NT2/D1 (cell line): ENCODE measurements at regions not wholly inside any gene's neighbourhood (a gene's known extent, or its start where the extent isn't known, plus 50 kb on each side); places are given as distances from the start of the nearest gene placed in this dataset.

Experiments
- SUZ12 ChIP-seq: IDR thresholded peaks from 2 replicates; pipeline ENCODE4 v1.6.1; 2011; ENCODE audit not compliant: insufficient read length, insufficient read depth; ENCODE audit errors: extremely low read depth
- YY1 ChIP-seq: IDR thresholded peaks from 2 replicates; pipeline ENCODE4 v1.6.1; 2011; ENCODE audit not compliant: insufficient read length, insufficient read depth
- ZNF274 ChIP-seq: IDR thresholded peaks from 2 replicates; pipeline ENCODE4 v1.6.1; 2011; ENCODE audit warnings: mild to moderate bottlenecking, low read depth, low read length

DNA sequence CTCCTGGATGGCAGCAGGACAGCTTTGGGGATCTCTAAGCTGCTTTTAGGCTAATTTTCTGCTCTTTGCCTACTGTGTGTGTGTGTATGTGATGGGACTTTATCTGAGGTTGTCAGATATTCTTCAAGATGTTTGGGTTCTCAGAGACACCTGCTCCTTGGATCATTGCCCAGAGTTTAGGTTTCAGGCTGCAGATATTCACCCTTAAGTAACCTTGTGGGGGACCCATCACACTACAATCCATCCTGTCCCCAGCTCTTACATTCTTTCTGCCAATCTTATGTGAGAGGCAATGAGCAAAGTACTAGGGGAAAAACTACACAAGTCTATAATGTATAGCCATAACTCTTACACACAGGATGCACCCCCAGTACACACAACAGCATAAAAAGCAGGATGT lies 263.0 kb upstream of the ZWINT start:
- TF ChIP-seq YY1 (no peak), SUZ12 (no peak), ZNF274 (no peak)
